ENCODE measurements at regions not wholly inside any gene's neighbourhood (a gene's known extent, or its start where the extent isn't known, plus 50 kb on each side); places are given as distances from the start of the nearest gene placed in this dataset.
A peak's percentile ranks its signal among the peaks of the same experiment; 100 is the strongest.
"Not testable (repeated sequence)": the region's sequence is repeated elsewhere in the genome, so short reads cannot be mapped to it uniquely, and the experiment has no call there.

DNA sequence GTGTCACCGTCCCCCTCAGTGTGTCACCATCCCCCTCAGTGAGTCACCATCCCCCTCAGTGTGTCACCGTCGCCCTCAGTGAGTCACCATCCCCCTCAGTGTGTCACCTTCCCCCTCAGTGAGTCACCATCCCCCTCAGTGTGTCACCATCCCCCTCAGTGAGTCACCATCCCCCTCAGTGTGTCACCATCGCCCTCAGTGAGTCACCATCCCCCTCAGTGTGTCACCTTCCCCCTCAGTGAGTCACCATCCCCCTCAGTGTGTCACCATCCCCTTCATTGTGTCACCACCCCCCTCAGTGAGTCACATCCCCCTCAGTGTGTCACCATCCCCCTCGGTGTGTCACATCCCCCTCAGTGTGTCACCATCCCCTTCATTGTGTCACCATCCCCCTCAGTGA, 486.1 kb upstream of the SALL3 start:
- not testable (repeated sequence) for DNase-seq

DNA sequence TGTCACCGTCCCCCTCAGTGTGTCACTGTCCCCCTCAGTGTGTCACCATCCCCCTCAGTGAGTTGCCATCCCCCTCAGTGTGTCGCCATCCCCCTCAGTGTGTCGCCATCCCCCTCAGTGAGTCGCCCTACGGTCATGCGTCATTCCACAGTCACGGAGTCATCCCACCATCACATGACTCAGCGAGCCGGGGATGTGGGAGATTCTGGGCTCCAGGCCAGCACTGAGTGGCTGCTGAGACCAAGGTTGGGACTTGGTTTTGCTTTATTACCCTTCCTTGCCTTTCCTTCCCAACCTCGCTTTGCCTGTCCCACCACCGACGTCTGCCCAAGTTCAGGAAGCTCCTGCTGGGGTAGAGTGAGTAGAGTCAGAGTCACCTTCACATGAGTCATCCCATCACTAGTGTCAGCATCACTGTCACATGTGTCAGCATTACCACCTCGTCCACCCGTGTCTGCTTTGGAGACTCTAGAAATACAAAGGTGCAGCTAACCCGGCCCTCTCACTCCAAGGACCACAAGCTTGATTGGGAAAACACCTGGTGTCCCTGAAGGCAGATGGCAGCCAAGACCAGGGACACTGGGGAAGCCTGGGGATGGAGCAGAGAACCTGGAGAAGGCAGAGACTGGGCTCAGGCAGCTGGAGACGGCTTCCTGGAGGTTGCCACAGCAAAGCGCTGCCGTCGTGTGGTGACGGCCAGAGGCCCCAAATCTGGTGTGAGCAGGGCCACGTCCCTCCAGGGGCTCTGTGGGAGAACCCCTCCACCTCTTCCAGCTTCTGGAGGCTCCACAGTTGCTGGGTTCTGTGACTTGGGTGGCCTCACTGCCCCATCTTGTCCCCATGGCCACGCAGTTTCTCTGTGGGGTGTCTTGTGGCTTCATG, 485.2 kb upstream of the SALL3 start:
- DNase-seq: no peak

DNA sequence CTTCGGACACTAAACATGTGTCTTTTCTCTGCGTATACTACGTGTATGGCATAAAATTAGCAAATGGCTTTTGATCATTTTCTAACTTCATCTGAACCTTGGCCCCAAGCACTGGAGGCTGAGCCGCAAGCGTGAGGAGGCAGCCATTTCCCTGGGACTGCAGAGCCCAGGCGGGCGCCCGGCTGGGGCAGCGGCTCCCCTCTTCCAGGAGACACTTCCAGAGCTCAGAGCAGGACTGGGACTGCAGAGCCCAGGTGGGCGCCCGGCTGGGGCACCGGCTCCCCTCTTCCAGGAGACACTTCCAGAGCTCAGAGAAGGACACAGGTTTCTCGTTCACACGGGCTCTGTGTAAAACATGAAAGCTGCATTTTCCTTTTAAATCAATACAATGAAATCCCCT, 484.1 kb upstream of the SALL3 start:
- DNase-seq: no peak

DNA sequence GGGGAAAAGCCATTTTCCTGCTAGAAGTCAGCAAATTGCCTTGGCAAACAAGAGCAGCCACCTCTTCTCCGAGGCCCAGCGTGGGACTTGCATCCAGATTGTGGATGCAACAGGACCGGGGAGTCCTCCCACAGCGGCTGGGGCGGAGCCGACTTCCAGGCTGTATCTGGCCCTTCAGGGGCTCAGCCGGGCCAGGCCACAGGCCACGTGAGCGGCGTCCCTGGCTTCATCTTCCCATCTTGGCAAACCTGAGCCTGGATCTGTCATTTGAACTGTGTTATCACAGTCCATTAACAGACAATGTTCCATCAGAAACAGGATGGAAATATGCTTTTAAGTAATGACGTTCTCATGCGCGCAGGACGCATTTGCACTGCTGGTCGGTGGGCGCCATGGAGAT, 483.5 kb upstream of the SALL3 start:
- no peak for DNase-seq

DNA sequence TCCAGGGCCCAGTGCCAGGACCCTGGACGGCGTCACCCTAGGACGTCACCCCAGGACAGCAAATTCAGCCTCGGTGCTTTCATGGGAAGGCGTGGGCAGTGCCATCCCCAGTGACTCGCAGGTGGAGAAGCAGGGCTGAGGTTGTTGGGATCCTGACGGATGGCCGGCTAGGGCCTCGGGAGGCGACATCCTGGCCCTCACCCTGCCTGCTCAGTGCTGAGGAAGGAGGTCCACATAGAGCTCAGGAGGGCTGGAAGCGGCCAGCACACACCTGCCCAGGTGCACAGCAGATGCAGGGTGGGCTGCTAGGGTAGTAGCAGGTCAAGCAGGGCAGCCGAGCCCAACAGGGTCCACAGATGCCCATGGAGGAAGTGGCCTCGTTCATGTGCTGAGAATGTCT, 482.0 kb upstream of the SALL3 start:
- no peak for DNase-seq

DNA sequence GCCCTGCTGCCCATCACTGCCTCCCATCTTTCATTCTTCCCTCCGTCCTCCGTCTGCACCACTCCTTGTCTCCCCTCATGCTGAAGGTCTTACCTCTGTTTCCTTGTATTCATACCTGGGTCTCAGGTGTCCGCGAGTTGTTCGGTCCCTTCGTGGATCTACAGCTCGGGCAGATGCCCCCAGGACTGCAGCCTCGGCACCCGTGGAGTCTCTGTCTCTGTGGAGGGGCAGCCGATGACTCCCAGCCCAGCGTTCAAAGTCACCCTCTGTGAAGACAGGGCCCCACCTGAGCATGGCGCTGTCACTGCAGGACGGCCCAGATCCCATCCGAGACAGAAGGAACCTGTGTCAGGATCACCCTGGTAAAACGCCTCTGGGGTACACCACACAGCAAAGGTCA, 480.0 kb upstream of the SALL3 start:
- no peak for DNase-seq

DNA sequence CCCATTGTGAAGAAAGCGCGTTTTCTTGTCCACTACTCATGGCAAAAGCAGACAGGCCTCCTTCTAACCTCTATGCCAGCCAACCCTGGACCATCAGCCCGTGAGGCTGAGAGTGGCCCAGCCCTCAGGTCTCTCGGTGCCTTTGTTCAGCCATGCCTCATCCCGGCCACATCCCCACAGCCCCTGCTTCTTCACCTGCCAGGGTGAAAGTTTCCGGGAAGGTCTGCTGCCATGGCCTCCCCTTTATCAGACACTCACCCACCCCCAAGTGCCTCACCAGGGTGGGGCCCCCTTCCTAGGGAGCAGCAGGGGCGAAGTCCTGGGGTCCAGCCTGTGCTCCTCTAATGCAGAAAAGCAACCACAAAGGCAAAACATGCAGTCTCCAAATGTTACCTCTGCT, 478.4 kb upstream of the SALL3 start:
- DNase-seq: no peak

DNA sequence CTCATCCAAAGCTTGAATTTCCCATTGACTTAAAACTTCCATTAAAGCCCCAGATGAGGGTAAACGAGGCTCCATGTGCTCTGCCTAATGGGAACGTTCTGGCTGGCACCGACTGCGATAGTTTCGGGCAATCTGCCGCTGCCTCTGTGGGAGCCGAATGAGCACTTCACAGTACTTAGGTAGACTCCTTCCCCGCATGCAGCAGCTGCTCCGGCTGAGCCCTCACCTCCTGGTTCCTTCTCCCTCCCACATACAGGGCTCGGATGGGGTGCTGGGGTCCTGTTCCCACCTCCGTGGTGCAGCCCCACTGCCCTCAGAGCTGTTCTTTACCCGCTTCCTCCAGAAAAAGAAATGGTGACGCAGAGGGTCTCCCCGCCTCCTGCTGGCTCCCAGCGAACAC, 476.5 kb upstream of the SALL3 start:
- no peak for DNase-seq

DNA sequence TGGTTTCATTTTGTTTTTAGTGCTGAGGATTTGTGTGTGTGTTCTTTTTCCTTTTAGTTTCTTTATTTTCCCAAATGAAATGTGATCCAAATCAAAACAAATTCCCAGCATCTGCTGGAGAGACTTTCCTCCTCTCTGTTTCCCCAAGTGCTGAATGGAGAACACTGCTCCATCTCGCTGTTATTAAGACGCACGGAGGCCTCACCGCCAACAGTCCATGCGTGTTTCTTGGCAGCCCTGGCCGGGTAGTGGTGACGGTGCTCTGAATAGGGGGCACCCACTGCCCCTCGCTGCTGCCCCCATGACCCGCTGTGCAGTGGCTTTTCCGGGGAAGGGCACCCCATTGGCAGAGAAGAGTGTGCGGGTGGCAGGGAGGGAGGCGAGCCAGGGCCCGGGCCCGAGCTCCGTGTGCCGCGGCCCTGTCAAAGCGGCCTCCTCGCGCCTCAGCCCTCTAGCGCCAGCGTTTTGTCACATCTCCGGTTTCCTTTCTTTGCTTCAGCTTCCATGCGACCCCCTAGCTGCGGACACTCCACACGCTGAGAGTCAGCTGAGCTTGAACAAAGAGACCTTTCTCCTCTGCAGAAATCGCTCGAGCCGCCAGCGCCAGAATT, 473.7 kb upstream of the SALL3 start:
- no peak for DNase-seq

DNA sequence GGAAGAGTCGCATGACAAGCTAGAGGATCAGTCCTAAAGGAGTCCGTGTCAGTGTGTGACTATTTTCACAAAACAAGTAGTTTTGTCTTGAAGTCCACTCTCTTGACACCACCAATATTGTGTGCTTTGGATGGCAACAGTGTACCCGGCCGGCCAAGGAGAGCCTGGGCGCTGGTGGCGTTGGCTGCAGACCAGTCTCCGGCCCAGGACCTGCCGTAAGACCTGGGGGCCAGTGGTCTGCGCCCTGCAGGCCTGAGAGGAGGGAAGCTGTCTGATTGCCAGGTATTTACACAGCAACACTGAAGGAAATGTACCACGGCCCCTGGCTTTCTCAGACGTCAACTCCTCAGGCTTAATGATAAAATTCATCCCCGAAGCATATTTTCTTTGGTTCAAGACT, 472.4 kb upstream of the SALL3 start:
- no peak for DNase-seq

DNA sequence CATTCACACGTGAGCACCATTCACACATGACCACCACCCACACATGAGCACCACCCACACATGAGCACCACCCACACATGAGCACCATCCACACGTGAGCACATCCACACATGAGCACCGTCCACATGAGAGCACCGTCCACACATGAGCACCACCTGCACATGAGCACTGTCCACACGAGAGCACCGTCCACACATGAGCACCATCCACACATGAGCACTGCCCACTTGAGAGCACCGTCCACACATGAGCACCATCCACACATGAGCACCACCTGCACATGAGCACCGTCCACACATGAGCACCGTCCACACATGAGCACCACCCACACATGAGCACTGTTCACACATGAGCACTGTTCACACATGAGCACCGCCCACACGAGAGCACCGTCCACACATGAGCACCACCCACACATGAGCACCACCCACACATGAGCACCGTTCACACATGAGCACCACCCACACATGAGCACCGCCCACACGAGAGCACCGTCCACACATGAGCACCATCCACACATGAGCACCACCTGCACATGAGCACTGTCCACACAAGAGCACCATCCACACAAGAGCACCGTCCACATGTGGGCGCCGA, 471.3 kb upstream of the SALL3 start:
- not testable (repeated sequence) for DNase-seq

DNA sequence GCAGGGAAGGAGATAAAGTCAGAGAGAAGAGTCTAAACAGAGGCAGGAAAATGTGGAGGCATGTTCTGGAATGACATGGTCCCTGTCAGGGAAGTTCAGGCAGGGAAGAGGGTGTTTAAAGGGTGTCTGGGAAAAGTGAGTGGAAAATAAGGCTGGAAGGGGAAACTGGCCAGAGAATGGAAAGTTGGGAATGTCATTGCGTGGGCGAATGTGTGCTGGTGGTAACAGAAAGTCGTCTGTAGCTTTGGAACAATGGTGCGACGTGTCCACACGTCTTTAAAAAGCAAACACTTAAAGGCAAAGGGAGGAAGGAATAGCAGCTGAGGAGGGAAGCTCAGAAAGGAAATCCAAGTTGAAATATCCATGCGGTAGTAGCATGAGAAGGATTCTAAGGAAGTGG, 469.5 kb upstream of the SALL3 start:
- DNase-seq: no peak

DNA sequence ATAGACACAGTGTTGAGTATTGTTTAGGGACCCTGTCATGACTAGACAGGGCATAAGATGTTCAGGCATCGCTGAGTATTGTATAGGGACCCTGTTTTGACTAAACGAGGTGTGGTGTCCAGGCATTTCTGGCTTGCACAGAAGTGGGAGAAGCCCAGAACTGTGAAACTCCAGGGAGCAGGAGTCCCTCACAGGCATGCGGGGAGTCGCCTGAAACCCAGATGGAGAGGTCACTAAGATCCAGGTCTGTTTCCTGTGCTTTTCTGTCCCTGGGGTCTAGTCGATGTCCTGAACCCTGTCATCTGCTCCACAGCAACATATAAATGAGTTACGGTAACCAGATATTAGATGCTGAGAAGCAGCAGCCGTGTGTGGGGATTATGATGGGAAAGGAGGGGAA, 469.0 kb upstream of the SALL3 start:
- no peak for DNase-seq

DNA sequence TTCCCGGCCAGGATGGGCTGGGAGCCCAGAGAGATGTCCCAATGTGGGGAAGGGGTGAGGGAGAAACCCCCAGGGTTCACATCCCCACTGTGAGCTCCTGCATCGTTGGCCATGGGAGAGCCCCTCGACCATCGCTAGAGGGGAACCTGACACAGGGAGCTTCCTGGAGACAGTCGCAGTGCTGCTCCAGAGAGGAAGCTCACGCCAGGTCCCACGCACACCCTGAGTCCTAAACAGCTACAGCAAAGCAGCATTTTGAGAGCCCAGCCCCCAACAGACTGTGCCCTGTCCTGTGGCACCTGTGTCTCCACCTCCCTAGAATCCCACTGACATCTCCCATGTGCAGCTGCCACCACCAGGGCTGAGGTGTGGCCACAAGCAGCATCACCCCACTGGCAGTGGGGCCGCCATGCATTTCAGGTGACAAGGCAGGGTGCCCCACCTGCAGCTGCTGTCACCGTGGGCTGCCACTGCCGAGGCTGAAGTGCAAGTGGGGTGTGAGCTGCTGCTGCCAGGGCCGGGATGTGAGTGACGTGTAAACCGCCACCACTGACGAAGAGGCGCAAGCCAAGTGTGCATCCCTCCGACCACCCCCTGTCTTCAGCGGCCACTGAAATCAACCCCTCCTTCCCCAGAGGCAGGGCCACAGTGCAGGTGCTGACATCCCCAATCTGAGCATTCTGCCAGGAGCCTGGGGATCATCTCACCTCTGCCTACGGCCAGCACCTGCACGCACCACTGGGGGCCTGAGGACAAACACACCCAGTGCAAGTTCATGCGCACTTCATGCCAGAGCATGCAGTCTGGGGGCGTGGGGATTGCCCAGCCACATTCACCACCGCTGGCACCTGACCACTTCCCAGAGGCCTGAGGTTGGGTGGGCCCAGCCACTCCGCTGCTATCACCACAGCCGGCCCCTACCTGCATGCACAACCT, 467.7 kb upstream of the SALL3 start:
- DNase-seq: no peak

DNA sequence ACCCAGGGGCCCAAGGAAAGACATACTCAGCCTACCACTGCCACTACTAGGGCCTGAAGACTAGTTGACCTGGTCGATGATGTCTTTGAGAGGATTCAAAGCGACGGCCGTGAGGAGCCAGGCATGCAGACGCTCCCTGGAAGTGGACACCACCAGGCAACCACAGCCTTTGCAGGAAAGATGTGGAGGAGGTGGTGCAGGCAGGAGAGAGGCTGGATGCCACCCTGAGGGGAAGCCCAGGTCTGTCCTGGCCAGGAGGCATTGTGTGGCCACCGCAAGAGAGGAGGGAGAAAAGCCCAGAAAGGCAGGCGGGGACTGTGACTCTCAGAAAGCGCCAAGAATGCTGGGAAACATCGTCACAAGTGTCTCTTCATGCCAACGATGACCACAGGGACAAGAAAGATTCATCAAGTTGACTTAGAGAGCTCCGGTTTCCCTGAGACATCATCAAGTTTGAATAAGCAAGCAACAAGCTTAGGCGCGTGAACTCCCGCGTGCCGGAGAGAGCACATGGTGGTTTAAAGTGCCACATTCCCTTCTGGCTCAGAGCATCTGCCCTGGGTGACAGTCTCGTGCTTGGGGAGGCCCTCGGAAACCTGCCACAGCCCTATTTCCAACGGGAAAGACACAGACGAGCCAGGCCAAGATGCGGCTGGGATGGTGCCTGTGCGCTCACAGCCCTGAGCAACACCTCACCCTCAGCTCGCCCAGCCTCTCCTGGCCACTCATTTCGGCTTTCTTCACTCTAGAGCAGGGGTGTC, 464.5 kb upstream of the SALL3 start:
- no peak for DNase-seq

DNA sequence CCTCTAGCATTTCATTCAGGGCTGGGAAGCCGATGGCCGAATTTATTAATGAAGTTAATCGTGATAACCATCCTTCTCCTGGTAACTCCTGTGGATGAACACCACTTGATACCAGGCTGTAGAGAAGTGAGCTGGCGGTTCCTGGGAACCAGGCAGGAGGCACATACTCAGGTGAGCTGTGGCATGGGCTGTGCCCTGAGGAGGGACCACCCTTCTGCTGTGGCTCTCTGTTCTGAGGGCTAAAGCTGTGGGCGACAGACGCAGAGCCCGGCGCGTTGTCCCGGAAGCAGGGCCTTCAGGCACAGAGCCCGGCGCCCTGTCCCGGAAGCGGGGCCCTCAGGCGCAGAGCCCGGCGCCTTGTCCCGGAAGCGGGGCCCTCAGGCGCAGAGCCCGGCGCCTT, 462.3 kb upstream of the SALL3 start:
- no peak for DNase-seq

DNA sequence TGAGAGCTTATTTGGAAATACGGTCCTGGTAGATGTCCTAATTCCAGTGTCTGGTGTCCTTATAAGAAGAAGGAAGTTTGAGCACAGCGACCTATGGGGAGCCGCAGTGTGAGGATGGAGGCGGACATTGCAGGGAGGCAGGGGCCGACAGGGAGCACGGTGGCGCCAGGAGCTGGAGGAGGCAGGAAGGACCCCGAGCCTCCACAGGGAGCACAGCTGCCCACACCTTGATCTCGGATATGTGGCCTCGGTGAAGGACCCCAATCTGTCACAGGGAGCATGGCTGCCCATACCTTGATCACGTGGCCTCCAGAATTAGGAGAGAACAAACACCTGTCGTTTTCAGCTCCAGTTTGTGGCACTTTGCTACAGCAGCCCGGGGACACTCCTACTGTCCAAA, 461.6 kb upstream of the SALL3 start:
- DNase-seq: no peak

DNA sequence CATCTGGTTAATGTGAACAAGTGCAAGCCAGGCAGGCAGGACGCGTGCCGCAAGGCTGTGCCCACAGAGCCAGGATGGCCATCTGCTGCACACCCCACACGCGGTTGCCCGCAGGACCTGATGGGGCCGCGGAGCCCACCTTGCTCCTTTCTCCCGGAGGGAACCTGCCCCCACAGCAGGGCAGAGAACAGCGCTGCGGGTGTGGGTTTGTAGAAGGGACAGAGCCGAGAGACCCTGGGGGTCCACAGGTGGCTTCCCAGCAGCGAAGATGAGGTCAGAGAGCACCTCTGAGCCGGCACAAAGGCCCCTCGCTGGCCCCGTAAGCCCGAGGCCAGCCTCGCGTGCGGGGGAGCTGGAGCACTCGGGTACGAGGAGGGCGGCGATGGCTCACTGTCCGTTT, 460.8 kb upstream of the SALL3 start:
- DNase-seq: no peak

DNA sequence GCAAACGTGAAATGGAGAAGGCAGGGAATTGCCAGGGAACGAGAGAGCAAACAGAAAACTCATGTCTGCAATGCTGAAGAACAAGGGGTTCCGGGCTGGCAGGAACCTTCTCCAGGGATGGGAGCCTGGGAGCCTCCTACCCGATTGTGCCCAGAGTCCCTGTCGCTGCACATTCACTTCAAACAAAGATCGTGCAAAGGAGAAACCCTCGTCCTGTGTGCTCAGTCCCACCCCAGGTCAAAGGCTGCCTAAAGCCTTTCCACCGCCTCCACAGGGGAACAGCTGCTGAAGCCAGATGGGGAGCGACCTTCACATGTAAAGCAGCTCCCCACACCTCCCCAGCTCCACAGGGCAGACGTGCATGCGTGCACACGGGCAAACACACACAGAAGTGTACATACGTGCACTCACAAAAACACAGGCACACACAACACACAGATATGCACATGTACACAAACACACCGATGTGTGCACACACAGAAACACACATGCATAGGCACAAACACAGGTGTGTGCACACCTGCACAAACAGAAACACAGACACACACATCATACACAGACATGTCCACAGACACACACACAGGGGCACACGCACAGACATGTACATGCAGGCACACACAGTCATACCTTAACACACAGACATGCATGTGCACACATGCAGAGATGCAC, 460.1 kb upstream of the SALL3 start:
- DNase-seq: no peak

DNA sequence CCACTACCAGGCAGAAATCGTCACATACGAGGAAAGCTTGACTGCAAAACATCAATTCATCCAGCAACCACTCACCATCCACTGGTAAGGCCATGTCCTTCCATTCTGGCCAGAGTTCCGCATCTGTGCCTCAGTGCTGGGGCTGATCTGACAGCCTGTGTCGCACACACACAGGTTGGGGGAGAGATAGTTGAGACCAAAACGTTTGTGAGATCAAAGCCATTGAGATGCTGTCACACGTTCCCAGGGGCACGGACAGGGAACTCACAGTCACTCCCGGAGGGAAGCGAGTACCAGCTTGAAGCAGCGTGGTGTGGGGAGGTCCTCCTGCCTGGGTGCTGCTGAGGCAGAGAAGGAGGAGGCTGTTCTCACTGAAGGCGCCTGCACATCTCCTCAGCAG, 458.5 kb upstream of the SALL3 start:
- DNase-seq: no peak

DNA sequence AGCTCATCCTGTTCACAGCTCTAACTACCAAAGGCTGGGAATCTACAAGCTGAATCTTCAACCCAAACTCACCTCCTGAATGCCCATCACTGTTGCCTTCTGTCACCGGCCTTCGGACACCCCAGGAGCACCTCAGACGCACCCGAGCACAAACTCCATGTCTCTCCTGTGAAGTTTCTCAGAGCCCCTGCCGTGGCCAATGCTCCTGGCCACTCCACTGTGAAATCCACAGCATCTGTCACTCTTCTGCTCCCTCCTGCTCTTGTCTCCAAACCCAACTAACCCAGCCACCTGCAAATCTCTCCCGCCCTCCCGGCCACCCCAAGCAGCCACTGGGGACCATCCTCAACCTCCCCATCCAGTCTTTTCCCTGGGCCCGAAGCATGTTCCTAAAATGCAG, 457.9 kb upstream of the SALL3 start:
- peak; percentile 0 for DNase-seq

DNA sequence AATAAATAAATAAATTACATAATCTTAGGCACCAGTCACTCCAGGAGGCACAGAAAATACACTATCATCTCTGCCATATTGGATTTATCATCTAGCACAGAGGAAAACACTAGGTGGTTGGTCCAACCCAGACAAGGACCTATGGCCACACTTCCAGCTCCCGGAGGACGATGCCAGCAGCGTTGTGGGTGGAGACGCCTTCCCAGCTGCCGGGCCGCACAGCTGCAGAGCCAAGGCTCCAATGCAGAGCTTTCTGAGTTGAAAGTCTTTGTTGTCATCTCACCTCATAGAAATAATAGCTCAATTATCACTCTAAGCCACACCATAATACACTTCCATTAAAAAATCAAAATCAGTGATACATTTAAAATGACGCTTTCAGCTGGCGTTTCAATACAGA, 457.1 kb upstream of the SALL3 start:
- no peak for DNase-seq
